ENCODE measurements at regions not wholly inside any gene's neighbourhood (a gene's known extent, or its start where the extent isn't known, plus 50 kb on each side); places are given as distances from the start of the nearest gene placed in this dataset.
"Not testable (repeated sequence)": the region's sequence is repeated elsewhere in the genome, so short reads cannot be mapped to it uniquely, and the experiment has no call there.

DNA sequence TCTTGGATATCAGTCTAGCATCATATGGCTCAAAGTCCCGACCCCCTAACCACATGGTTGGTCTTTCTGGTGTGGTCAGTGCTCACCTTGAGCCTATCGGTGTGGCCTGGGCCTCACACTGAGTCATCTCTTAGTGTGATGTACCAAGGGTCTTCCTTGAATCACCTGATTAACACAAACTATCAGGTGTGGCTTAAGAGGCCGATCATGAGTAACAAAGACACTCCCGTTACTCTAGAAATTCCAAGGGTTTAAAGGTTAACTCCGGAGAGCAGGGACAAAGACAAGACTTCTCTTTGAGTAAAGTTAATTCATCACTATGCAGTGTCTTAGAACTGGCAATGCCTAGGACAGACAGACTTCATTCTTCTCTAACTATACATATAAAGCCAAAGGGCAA lies 52.3 kb upstream of the ARMC3 start:
- no peak for DNase-seq (ENCODE audit: low spot score)

DNA sequence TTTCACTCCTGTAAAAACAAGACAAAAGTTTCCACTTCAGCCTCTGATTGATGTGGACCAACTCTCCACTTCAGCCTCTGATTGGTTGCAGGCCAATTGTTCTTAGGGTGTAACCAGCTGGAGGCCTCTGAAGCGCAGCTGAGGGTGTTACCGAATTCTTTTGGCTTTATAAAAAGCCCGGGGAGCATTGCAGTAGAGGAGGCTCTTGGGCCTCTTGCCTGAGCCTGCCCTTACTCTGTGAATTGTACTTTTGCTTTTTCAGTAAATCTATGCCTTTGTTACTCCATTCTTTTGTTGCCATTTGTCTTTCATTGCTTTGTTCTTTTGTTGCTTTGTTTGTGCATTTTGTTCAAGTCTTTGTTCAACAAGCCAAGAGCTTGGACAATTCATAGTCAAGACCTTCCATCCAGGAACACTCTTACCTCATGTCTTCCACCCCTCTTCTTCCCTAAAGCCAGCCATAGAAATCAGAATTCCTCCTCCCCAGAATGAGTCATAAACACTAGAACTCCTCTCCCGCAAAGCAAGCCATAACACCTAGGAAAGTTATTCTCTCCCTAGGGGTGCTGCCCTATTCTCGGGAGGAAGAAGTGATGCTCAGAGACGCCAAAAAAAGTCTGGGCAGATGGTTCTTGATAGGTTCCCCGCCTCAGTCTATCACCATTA lies 53.5 kb upstream of the ARMC3 start:
- no peak for DNase-seq (ENCODE audit: low spot score)

DNA sequence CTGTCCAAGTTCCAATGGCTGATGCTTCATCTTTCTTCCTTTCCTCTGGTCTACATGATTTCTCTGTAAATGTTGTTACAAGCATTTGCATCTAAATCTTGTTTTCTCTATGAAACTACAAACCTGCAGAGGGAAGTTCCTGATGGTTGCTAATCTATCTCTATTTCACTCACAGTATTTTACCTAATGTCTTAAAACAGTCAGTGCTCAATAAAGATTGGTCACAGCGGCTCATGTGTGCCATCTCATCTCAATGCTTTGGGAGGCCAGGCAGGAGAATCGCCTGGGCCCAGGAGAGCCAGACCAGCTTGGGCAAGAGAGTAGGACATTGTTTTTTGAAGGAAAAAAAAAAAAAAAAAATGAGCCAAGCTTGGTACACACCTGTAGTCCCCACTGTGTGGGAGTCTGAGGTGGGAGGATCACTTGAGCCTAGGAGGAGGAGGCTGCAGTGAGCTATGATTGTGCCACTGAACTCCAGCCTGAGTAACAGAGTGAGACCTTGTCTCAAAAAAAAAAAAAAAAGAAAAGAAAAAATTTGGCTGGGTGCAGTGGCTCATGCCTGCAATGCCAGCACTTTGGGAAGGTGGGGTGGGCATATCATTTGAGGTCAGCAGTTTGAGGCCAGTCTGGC lies 71.3 kb upstream of the ARMC3 start:
- no peak for DNase-seq (ENCODE audit: low spot score)

DNA sequence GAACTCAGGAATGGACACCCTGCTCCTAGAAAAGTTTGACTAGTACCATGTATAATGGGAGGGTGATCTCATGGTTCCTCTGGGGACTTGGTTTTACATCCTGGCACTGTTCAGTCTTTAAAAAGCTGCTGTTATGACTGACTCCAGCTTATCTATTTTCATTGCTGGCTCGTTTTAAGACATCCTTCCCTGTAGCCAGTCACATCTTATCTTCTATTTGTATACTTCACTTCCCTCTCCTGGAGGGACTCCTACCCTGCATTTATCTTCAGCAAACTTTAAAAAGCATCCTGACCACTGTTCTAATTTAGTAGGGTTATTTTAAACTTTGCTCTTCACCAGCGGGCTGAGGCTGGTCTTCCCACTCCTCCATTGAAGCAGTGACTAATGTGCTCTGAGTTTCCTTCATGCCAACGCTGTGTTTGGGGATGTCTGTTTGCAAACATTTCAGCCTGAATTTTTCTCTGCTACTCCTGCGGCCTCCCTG lies 72.9 kb upstream of the ARMC3 start:
- DNase-seq (ENCODE audit: low spot score), result peak; percentile 5

DNA sequence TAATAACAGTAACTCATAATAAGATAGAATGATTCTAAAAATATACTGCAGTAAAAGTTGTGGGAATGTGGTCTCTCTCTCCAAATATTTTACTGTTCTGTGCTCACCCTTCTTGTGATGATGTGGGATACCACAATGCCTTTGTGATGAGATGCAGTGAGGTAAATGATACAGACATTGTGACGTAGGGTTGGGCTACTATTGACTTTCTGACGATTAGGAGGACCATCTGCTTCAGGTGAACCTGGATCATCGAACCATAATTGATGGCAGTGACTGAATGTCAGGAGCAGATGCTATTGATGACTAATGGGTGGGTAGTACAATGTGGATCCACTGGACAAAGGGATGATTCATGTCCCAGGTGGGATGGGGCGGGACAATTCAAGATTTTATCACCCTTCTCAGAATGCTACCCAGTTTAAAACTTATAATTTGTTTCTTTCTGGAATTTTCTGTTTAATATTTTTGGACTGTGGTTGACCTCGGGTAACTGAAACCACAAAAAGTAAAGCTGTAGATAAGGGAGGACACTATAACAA lies 73.9 kb upstream of the ARMC3 start:
- no peak for DNase-seq (ENCODE audit: low spot score)

DNA sequence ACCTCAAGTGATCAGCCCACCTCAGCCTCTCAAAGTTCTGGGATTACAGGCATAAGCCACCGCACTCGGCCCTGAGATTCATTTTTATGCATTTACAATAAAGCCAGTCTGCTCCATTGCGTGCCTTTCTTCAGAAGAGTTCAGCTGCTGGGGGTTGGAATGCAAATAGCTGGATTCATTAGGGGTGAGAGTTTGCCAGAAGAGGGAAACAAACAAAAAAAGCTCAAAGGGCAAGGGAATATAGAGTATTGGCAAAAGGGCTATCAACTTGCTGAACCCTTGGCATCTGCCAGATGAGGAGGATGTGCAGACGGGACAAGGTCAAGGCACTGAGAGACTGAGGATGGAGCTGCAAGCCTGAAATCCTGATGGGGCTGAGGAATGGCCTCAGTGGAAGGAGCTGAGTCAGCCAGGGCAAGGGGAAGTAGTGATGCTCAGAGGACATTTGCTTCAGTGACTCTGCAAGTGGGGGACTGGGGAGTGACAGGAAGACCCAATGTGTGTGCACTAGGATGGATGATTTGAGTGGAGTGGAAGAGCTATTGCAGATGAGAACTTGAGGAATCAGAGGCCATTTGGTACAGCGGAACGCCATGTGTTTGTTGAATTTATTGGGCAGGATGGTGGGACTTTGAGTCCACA lies 75.0 kb upstream of the ARMC3 start:
- DNase-seq (ENCODE audit: low spot score), result no peak

DNA sequence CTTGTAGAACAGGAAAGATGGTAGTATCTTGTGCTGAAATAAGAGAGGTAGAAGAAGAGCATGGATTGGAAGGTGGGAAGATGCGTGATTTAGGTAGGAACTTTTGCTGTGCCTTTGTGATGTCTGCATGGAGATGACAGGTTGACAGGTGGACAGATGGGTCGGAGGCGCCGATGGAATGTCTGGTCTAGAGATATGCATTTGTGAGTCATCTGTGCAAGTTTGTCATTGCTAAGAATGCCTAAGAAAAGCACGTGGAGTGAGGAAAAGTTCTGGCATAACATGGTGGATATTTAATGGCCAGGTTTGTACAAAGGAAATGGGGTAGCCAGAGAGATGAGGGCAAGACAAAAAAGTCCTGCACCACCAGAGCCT lies 76.0 kb upstream of the ARMC3 start:
- DNase-seq (ENCODE audit: low spot score), result no peak

DNA sequence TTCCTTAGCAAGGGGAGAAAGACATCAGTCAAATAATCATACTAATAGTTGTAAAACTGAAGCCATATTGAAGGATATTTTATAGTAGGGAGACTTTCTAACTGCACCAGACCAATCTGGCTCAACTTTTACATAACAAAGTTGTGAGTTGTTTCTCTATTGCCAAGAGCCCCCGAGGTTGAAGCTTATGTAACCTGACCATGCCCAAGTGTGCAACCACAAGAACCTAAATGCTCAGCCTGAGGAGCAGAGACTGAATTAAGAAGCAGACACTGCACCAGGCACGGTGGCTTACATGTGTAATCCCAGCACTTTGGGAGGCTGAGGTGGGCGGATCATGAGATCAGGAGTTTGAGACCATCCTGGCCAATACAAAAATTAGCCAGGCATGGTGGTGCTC lies 77.3 kb upstream of the ARMC3 start:
- no peak for DNase-seq (ENCODE audit: low spot score)

DNA sequence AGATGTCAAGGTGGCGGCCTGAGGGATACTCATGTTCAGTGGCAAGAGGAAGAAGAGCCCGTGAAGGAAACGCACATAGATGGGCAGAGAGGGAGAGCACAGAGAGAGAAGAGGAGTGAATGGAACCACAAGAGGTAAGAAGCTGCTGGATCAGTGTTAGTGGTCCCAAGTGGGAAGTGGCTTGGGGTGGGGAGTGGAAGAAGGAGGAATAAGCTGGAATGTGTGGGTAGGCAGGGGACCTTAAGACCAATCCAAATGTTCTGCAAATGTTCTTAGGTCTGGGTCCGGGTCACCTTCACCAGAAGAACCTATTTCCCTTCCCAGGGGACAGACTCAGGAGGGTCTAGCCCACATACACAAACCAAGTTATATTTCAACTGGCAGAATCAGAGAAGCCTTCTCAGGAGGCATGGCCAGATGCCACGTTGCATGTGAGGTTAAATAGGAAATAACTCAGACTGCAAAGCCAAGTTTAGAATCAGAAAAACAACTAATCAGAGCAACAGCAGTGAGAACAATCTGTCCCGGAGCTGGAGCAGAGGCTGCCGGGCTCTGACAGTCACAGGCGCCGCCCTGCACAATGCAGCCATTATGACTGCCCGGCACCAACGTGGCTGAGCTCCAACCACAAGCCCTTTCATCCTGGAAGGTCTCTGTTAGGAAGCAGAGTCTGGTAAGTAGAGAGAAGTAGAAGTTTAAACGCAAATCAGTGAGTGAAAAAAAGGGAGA lies 78.6 kb upstream of the ARMC3 start:
- no peak for DNase-seq (ENCODE audit: low spot score)

DNA sequence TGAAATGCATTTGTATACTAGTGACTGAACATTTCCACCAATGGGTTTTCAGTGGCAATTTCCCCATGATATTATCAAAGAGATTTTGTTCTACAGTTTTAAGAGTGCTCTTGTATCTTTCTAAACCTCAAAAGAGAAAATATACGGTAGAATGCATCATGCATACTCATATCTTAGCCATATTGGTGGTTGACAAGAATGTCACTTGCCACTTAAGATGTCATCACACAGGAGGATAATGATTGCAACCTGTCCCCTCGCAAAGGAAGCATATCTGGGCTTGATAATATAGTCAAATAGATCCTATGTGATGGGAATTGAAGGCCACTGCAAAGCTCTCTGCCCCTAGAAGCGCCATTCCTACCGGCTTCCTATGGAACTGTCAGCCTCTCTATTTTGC lies 79.3 kb upstream of the ARMC3 start:
- no peak for DNase-seq (ENCODE audit: low spot score)

DNA sequence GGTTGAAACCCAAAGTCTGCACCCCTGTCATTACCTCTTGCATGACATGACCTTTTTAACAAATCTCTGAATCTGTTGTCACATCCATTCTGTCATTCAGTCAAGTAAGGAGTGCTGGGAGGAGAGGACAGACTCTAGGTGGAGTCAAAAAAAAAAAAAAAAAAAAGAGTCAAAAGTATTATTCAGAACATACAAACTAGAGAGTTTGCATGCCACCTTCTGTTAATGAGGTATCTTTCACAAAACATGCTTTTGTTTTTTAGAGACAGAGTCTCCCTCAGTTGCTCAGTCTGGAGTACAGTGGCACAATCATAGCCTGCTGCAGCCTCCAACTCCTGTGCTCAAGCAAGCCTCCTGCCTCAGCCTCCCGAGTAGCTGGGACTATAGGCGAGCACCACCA lies 81.6 kb upstream of the ARMC3 start:
- DNase-seq (ENCODE audit: low spot score), result no peak

DNA sequence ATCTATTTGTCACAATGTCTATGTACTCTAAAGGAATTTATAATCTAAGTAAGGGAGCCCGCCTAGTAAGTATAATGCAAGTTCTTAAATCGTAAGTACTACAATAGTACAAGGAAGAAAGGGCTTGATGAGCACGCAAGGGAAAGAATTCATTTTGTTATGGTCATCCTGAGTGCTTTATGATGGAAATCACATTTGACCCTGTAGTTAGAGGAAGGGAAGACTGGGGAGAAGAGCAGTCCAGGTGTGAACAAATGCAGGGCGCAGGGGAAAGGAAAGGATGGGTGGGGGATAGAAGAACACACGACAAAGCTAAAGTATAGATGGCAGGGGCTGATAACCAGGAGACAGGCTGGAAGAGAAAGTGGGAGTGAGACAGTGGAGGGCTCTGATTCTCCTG lies 88.2 kb upstream of the ARMC3 start:
- no peak for DNase-seq (ENCODE audit: low spot score)

DNA sequence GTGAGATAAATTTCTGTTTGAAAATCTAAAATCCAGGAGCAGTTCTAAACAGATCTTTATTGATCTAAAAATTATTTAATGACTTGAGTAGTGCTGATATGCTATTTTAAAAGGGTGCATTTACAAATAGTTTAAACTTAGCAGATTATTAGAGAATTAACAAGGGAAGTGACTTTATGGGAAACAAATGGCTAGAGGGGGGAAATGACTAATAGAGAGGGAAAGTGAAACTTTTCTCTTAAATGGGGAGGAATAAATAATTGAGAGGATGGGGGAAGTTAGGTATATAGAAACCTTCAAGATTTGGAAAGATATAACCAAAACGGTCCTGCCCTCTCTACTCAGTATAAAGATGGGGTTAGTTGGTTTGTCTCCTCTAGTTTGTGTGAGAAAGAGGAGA lies 90.1 kb upstream of the ARMC3 start:
- DNase-seq (ENCODE audit: low spot score), result no peak

DNA sequence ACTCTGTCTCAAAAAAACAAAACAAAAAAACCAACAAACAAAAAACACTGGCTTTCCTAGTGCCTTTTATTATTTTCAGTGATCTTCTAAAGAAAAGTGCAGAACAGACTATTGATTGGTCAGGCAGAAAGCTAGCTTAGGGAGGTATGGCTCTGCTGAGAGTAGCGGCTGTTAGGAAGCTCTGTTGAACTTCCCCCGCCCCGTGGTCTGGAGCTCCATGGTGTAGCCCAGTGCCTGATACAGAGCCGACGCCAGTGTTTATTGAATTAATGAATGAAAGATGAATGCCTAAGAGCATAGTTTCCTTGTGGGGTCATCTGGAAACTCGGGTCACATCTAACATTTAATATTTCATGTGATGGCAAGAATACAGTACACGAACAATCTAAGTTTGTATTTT lies 90.5 kb upstream of the ARMC3 start:
- DNase-seq (ENCODE audit: low spot score), result no peak

DNA sequence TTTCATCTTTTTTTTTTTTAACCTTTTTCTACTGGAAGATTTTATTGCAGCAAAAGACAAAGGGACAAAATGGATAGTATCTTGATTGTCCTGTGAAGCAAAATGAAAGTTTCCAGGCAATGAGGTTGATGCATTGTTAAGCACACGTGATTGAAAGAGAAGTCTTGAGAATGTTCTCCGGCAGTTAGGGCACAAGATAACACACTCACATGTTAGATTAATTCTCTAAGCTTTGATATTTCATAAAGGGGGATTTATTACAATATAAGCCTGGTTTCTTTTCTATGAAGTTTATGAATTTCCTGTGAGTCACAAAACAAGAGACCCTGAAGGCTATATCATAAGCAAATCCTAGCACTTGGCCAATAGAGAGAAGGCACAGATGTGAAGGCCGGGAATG lies 93.4 kb upstream of the ARMC3 start:
- DNase-seq (ENCODE audit: low spot score), result no peak

DNA sequence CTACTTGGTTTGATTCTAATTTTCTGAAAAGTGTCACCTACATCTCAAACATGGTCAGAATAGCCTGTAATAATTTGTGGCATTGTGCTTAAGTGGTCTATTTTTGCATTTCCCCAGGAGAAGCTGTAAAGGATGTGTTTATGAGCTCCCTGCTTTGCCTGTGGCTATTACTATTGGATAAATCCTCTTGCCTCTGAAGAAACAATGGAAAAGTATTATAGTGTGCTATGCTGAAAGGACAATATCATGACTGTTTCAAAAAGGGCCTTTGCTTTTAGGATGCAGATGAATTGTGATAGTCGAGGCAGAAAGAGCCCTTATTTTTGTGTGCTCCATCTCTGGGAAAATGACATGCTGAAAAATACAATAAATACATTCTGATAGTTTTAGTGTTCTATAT lies 94.1 kb upstream of the ARMC3 start:
- DNase-seq (ENCODE audit: low spot score), result no peak

DNA sequence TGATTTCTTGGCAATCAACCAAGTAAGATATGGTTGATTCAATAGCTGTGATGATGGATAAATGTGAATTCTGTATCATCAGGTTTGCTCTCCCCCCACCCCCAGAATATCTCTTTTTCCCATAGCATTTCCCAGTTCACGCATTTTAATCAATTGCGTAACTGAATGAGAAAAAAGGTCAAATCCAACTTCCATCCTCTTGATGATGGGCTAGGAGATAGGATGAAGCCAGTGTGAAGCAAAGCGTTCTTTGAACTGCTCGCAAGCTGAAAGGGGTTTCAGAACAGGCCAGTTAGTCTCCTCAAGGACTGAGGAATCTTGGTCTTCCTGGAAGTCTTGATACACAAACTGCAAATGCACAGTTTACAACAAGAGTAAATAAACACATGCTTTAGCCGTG lies 94.5 kb upstream of the ARMC3 start:
- no peak for DNase-seq (ENCODE audit: low spot score)

DNA sequence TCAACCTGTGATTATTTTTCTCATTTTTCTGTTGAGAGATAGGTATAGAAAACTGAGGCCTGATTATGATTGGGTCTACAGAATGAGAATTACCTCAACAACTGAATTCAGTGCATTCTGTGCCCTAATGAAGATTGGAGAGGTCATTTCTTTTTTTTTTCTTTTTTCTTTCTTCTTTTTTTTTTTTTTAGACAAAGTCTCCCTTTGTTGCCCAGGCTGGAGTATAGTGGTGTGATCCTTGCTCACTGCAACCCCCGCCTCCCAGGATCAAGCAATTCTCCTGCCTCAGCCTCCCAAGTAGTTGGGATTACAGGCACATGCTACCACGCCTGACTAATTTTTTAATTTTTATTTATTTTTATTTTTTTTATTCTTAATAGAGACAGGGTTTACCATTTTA lies 95.0 kb upstream of the ARMC3 start:
- DNase-seq (ENCODE audit: low spot score), result no peak

DNA sequence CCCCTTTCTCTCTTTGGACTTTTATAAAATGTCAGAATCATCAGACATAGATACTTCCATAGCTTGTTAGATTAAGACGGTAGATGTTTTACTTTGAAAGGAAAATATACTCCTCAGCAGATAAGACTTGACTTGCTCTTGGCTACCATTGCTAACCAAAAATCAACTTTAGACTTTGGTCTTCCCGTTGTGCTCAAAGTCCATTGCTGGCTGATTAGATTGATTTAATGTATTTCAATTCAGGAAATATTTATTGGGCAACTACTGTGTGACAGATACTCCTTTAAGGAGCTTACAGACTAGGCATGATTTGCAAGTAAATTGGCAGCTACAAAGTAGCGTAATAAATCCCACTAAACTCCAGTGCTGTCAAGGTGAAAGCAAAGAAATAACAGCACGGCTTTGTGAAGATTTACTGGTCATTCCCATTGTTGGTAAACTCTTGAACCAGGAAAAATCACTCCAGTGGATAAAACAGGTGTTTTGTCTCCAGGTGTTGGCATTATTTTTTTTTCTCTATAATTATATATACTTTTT lies 95.7 kb upstream of the ARMC3 start:
- no peak for DNase-seq (ENCODE audit: low spot score)

DNA sequence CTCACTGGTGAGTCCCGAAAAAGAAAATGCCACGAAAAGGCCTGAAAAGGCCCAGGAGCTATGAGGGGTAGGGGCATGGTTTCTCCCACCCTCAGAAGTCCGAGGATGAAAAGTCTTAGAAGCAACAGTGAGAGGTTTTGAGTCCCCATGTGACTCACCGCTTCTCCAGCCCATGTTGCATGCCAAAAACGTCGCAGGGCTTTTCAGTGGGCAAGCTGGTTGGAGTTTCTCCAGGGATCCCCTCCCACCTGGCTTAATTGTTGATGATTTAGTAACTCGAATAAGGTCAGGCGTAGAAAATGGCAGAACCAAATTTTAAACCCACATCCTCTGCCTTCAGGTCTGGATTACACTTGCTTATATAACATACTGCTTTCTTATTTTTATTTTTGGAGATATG lies 96.3 kb upstream of the ARMC3 start:
- DNase-seq (ENCODE audit: low spot score), result no peak

DNA sequence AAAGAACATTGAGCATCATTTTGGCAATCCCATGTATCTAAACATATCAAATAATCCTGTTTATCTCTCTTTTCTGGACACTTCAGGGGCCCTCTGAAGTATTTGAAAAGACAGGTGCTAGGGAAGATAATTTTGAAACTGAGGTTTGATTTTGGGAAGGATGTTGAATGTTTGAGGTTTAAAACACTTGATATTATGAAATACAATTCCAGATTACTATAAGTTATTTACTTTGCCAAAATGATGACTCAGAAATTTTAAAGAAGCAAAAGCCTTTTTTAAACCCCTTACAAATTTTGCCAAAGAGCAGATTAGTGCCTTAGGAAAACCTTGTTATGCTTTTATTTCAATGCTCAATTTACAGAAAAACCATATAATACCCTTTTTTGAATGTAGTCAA lies 99.1 kb upstream of the ARMC3 start:
- DNase-seq (ENCODE audit: low spot score), result not testable (repeated sequence)

DNA sequence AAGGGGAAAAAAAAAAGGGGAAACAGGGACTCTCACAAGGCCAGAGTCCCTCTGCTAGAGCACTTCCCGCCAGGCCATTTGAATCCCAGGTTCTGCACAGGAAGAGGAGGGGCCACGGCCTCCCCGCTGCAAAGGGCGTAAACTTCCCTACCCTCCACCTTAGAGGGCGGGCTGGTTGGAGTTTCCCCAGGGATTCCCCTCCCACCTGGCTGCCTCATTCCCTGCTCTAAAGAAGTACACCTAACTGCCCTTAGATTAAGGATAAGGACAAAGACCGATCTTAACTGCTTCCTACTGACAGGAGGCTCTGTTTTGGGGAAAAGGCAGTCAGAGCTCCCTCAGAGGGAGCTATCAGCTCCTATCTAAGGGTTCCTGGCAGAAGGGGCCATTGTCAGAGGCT lies 102.0 kb upstream of the ARMC3 start:
- no peak for DNase-seq (ENCODE audit: low spot score)

DNA sequence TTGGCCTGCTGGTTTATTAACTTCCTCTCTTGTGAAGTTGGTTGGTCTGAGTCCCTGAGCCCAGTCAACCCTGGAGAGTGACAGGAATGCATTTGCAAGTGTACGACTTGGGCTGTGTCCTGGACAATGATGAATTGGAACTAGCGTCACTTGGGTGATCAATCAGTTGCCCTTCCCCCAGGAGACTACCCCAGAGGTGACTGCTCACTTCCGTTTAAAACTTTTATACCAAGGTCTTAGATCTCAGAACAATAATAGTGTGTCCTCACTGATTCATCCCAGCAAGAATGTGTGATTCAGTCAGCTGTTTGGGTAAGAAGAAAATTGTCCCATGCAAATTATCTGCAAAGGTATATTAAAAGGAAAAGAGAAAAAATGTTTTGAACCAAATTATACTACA lies 102.9 kb upstream of the ARMC3 start:
- DNase-seq (ENCODE audit: low spot score), result no peak

Data from hematopoietic multipotent progenitor cell treated with erythropoietin and hydrocortisone succinate and interleukin-3 and kit ligand, for 15 days (in vitro differentiated cells).